CD4-positive, alpha-beta memory T cell (primary cell): ENCODE measurements at regions not wholly inside any gene's neighbourhood (a gene's known extent, or its start where the extent isn't known, plus 50 kb on each side); places are given as distances from the start of the nearest gene placed in this dataset.

ENCODE experiments used
- CTCF ChIA-PET: fragments of 350-600 bp; sonication (Branson Sonifier 250); formaldehyde crosslinking; loops from one replicate; lab custom pipeline; 2021; ENCODE audit warnings: inconsistent platforms; ENCODE audit not compliant: partially characterized antibody; lab: Charles Lee
- POLR2A ChIA-PET: fragments of 350-600 bp; sonication (Branson Sonifier 250); formaldehyde crosslinking; loops from one replicate; lab custom pipeline; 2021; ENCODE audit not compliant: partially characterized antibody; lab: Charles Lee
- DNase-seq, 5 donors: peaks; one replicate each; pipeline versions ENCODE4 v3.0.0 to v3.0.0-alpha.2; 2020 to 2022; ENCODE audit warnings: mixed read lengths in 1 of 5
- H3K27ac ChIP-seq: one replicate; pipeline ENCODE4 v1.7.0; 2013; ENCODE audit warnings: low read depth, low read length
- H3K27me3 ChIP-seq: 2 replicates; pipeline ENCODE4 v1.7.0; 2013; ENCODE audit warnings: mild to moderate bottlenecking, low read length, moderate library complexity; ENCODE audit not compliant: insufficient read depth
- H3K36me3 ChIP-seq: 2 replicates; pipeline ENCODE4 v1.7.0; 2013; ENCODE audit warnings: mild to moderate bottlenecking, low read length, moderate library complexity; ENCODE audit not compliant: insufficient read depth
- H3K4me1 ChIP-seq: 2 replicates; pipeline ENCODE4 v1.7.0; 2013; ENCODE audit warnings: mild to moderate bottlenecking, low read length, moderate library complexity; ENCODE audit not compliant: insufficient read depth
- H3K4me3 ChIP-seq, 2 donors: one replicate each; pipeline ENCODE4 v1.7.0; 2013; ENCODE audit warnings: low read length in 2 of 2, mild to moderate bottlenecking in 1 of 2
- H3K9me3 ChIP-seq, 2 donors: one replicate each; pipeline ENCODE4 v1.7.0; 2013; ENCODE audit warnings: low read length in 2 of 2, control low read depth in 1 of 2; ENCODE audit not compliant: control insufficient read depth in 1 of 2
- H3K27ac Mint-ChIP-seq, 7 donors: one replicate each; pipeline ENCODE4 v1.8.0; 2020 to 2021; ENCODE audit warnings: mixed read lengths in 7 of 7, mild to moderate bottlenecking in 6 of 7, inconsistent platforms in 3 of 7, moderate library complexity in 3 of 7
- H3K27me3 Mint-ChIP-seq, 2 donors: one replicate each; pipeline ENCODE4 v1.8.0; 2020 to 2021; ENCODE audit warnings: mixed read lengths in 2 of 2
- H3K36me3 Mint-ChIP-seq, 2 donors: one replicate each; pipeline ENCODE4 v1.8.0; 2020 to 2021; ENCODE audit warnings: mixed read lengths in 2 of 2, inconsistent platforms in 1 of 2, mild to moderate bottlenecking in 1 of 2
- H3K4me1 Mint-ChIP-seq, 4 donors: one replicate each; pipeline ENCODE4 v1.8.0; 2020 to 2021; ENCODE audit warnings: mixed read lengths in 4 of 4, mild to moderate bottlenecking in 1 of 4
- H3K4me3 Mint-ChIP-seq, 8 donors: one replicate each; pipeline ENCODE4 v1.8.0; 2020 to 2021; ENCODE audit warnings: mixed read lengths in 8 of 8, mild to moderate bottlenecking in 7 of 8, moderate library complexity in 6 of 8, inconsistent platforms in 3 of 8
- H3K9me3 Mint-ChIP-seq, 8 donors: one replicate each; pipeline ENCODE4 v1.8.0; 2020 to 2021; ENCODE audit warnings: mixed read lengths in 8 of 8, mild to moderate bottlenecking in 5 of 8, inconsistent platforms in 3 of 8, moderate library complexity in 1 of 8
- intact Hi-C: fragments of 100-400 bp; cut with micrococcal nuclease; formaldehyde crosslinking; loops from one replicate; pipeline ENCODE4 v1.15.1; 2023

- Histone ChIP-seq H3K4me1 (no peaks in the 10 kb centered on the region), H3K27me3 (no peaks in the 10 kb centered on the region), H3K9me3 (no peaks in the 10 kb centered on the region), H3K36me3 (no peaks in the 10 kb centered on the region), H3K4me3 (no peak overlapping the region), H3K27ac (no peak overlapping the region)
- Mint-ChIP-seq H3K9me3 (peaks cover 5 to 23% (median 13%) of the 10 kb centered on the region in 8 donors), H3K4me3 (no peak overlapping the region), H3K36me3 (no peaks in the 10 kb centered on the region), H3K27ac (no peak overlapping the region), H3K4me1 (no peaks in the 10 kb centered on the region), H3K27me3 (no peaks in the 10 kb centered on the region)
- intact Hi-C loops: no loop called here
- CTCF ChIA-PET: no interaction called here
- no peak for DNase-seq
- POLR2A ChIA-PET: no interaction called here
Observed at GRCh38 chr9:80866576-80867227, 822.6 kb downstream of the TLE1 start.

DNA sequence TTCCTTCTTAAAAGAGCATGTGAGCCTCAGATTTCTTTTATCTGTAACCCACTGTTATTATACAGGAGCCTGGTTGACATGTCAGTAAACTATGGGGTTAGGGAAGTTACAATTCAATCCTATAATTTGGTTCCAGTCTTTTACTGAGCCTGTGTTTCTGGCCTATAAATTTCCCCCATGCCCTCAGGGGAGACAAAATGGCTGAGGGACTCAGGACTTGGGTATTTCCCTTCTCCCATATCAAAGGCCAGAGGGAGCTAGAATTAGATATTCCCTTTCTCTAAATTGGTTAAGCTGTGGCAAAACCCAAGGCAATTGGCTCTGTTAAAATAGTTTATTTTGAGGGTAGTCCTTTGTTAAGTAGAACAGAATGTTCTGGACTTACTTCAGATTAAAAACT is 823.2 kb downstream of the TLE1 start:
- CTCF ChIA-PET: no interaction called here
- Histone ChIP-seq H3K36me3 (no peaks in the 10 kb centered on the region), H3K4me1 (no peaks in the 10 kb centered on the region), H3K9me3 (no peaks in the 10 kb centered on the region), H3K27ac (no peak overlapping the region), H3K4me3 (no peak overlapping the region), H3K27me3 (no peaks in the 10 kb centered on the region)
- peaks cover 5 to 23% (median 12%) of the 10 kb centered on the region in 8 donors for H3K9me3 Mint-ChIP-seq
- intact Hi-C loops: no loop called here
- DNase-seq: no peak
- H3K36me3 Mint-ChIP-seq: no peaks in the 10 kb centered on the region
- H3K27me3 Mint-ChIP-seq: no peaks in the 10 kb centered on the region
- H3K4me1 Mint-ChIP-seq: no peaks in the 10 kb centered on the region
- H3K4me3 Mint-ChIP-seq: no peak overlapping the region
- POLR2A ChIA-PET: no interaction called here
- no peak overlapping the region for H3K27ac Mint-ChIP-seq

GRCh38 chr9:80843028-80843427 is 846.3 kb downstream of the TLE1 start:
- Mint-ChIP-seq H3K36me3 (no peaks in the 10 kb centered on the region), H3K4me1 (no peaks in the 10 kb centered on the region), H3K9me3 (peaks cover 0 to 11% (median 7%) of the 10 kb centered on the region in 8 donors), H3K27ac (no peak overlapping the region), H3K27me3 (no peaks in the 10 kb centered on the region), H3K4me3 (no peak overlapping the region)
- no peak for DNase-seq
- no peak overlapping the region for H3K27ac ChIP-seq
- intact Hi-C loops: no loop called here
- H3K9me3 ChIP-seq: no peaks in the 10 kb centered on the region
- H3K4me1 ChIP-seq: no peaks in the 10 kb centered on the region
- H3K4me3 ChIP-seq: no peak overlapping the region
- CTCF ChIA-PET: no interaction called here
- no peaks in the 10 kb centered on the region for H3K27me3 ChIP-seq
- POLR2A ChIA-PET: no interaction called here
- no peaks in the 10 kb centered on the region for H3K36me3 ChIP-seq

DNA sequence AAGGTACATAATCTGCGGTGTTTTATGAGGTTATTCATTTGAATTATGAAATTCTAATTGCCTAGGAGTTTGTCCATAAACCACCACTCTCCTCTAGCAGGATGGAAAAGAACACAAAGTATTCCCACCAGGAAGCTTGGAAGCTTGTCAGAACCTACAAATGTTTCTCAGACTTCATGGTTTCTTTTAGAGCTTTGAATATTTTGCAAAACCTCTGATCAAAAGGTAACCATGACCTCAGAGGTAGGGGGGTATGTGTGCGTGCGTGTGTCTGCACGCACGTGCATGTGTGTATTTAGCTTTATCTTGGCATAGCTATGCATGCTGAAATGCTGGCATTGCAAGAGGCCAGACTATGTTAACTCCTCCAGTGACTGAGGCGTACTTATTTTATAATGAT is 847.0 kb downstream of the TLE1 start:
- Mint-ChIP-seq H3K4me3 (no peak overlapping the region), H3K27ac (no peak overlapping the region), H3K27me3 (no peaks in the 10 kb centered on the region), H3K36me3 (no peaks in the 10 kb centered on the region), H3K4me1 (no peaks in the 10 kb centered on the region), H3K9me3 (peaks cover 0 to 12% (median 7%) of the 10 kb centered on the region in 8 donors)
- H3K4me3 ChIP-seq: no peak overlapping the region
- H3K27me3 ChIP-seq: no peaks in the 10 kb centered on the region
- ChIA-PET CTCF (no interaction called here), POLR2A (no interaction called here)
- intact Hi-C loops: no loop called here
- H3K27ac ChIP-seq: no peak overlapping the region
- H3K9me3 ChIP-seq: no peaks in the 10 kb centered on the region
- H3K36me3 ChIP-seq: no peaks in the 10 kb centered on the region
- H3K4me1 ChIP-seq: no peaks in the 10 kb centered on the region
- DNase-seq: no peak

- Mint-ChIP-seq H3K4me3 (no peak overlapping the region), H3K9me3 (peaks cover 0 to 12% (median 6%) of the 10 kb centered on the region in 8 donors), H3K36me3 (no peaks in the 10 kb centered on the region), H3K27me3 (no peaks in the 10 kb centered on the region), H3K4me1 (no peaks in the 10 kb centered on the region), H3K27ac (no peak overlapping the region)
- H3K27ac ChIP-seq: no peak overlapping the region
- intact Hi-C loops: no loop called here
- DNase-seq: no peak
- no peak overlapping the region for H3K4me3 ChIP-seq
- H3K27me3 ChIP-seq: no peaks in the 10 kb centered on the region
- no peaks in the 10 kb centered on the region for H3K36me3 ChIP-seq
- no peaks in the 10 kb centered on the region for H3K4me1 ChIP-seq
- ChIA-PET POLR2A (no interaction called here), CTCF (no interaction called here)
- H3K9me3 ChIP-seq: no peaks in the 10 kb centered on the region
Observed at GRCh38 chr9:80841888-80842287, 847.5 kb downstream of the TLE1 start.

DNA sequence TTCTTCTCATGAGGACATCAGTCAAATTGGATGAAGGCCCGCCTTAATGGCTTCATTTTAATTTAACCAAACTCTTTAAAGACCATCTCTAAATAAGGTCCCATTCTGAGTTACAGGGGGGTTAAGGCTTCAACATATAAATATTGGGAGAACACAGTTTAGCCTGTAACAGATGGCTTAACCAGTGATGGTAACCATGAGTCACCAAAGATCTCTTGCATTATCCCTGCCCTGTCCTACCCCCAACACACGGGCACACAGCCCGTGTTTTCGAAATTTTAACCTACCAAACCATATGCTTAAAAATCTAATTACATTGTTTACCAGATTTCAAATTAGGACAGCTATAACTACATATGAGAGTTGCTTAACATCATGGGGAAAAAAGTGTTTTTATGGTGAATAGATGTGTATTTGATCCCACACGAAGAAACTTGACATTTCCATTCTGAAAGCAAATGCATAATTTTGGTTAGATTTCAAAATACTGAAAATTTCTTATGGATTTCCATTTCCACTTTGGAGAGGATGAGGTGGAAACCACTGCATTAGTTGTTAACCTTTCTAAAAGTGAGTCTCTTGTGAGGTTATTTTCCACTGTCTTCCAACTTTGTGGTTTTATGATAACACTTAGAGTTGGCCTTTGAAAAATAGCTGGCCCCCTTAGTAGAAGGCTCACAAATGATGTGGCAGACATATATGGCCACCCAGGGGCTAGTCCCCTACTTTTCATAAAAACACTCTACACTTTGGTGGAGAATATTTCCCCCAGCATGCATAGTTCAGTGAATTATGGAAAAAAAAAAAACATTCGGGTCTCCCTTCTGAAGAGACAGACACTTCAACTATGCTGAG is 849.3 kb downstream of the TLE1 start:
- Mint-ChIP-seq H3K27ac (no peak overlapping the region), H3K4me1 (no peaks in the 10 kb centered on the region), H3K36me3 (no peaks in the 10 kb centered on the region), H3K4me3 (no peak overlapping the region), H3K9me3 (peaks cover 0 to 15% (median 4%) of the 10 kb centered on the region in 8 donors), H3K27me3 (no peaks in the 10 kb centered on the region)
- H3K27me3 ChIP-seq: no peaks in the 10 kb centered on the region
- DNase-seq: no peak
- intact Hi-C loops: no loop called here
- no peaks in the 10 kb centered on the region for H3K36me3 ChIP-seq
- no peak overlapping the region for H3K27ac ChIP-seq
- no peaks in the 10 kb centered on the region for H3K4me1 ChIP-seq
- H3K9me3 ChIP-seq: no peaks in the 10 kb centered on the region
- CTCF ChIA-PET: no interaction called here
- no peak overlapping the region for H3K4me3 ChIP-seq
- POLR2A ChIA-PET: no interaction called here

DNA sequence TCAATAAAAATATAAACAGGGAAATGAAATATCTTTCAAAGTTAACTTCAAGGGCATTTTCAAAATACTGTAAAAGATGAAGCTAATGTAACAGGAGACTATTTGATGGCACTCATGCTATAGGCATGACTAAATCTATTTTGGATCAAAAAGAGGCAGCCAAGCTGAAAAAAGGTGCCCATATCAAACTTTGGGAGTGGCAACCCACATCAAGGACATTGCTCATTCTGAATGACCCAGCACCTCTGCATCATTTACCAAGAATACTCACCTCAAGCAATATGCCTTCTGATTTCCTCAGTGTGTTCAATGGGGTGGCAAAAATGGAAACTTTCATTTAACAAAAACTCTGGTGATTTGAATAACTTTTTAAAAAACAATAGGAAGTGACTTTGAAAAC is 853.3 kb downstream of the TLE1 start:
- peaks cover under 1 to 18% (median 11%) of the 10 kb centered on the region in 8 donors for H3K9me3 Mint-ChIP-seq
- H3K4me3 Mint-ChIP-seq: no peak overlapping the region
- POLR2A ChIA-PET: no interaction called here

More for the DNA sequence above, 853.3 kb downstream of the TLE1 start:
- no peaks in the 10 kb centered on the region for H3K36me3 ChIP-seq
- Mint-ChIP-seq H3K27ac (no peak overlapping the region), H3K4me1 (no peaks in the 10 kb centered on the region), H3K27me3 (no peaks in the 10 kb centered on the region), H3K36me3 (no peaks in the 10 kb centered on the region)
- no peak for DNase-seq
- intact Hi-C loops: no loop called here
- H3K27me3 ChIP-seq: no peaks in the 10 kb centered on the region
- H3K9me3 ChIP-seq: peaks cover 0 to 4% of the 10 kb centered on the region in 2 donors
- H3K4me3 ChIP-seq: no peak overlapping the region
- H3K4me1 ChIP-seq: no peaks in the 10 kb centered on the region
- no peak overlapping the region for H3K27ac ChIP-seq
- CTCF ChIA-PET: no interaction called here
